SH-SY5Y (cell line): ENCODE measurements at regions not wholly inside any gene's neighbourhood (a gene's known extent, or its start where the extent isn't known, plus 50 kb on each side); places are given as distances from the start of the nearest gene placed in this dataset.

ENCODE experiments used
- GATA2 ChIP-seq: IDR thresholded peaks from 2 replicates; pipeline ENCODE4 v1.6.1; 2011; ENCODE audit warnings: mild to moderate bottlenecking, low read depth, low read length
- GATA3 ChIP-seq: IDR thresholded peaks from 2 replicates; pipeline ENCODE4 v1.6.1; 2011; ENCODE audit warnings: low read depth, mild to moderate bottlenecking, low read length, moderate library complexity

DNA sequence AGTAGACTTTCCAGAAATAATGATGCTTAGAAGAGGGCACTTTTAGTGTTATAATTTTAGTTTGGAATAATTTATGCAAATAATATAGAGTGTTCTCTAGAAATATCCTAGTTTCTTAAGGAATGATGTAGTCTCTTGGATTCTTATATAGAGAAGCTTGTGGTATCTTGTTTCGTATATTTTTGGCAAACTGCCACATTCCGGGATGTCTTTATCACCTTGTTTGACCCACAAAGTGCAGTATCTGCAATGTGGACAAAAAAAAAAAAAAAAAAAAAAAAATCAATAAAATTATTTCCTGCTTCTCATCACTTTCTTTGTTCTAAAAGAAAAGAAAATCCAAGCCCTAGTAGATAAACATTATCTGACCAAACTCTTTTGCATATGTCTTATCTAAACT is 1577.7 kb upstream of the TENM3 start:
- no peak for TF ChIP-seq GATA2
- no peak for TF ChIP-seq GATA3
